ENCODE measurements at regions not wholly inside any gene's neighbourhood (a gene's known extent, or its start where the extent isn't known, plus 50 kb on each side); places are given as distances from the start of the nearest gene placed in this dataset.

GRCh38 chr7:140239653-140239935 lies 62.8 kb upstream of the KDM7A start:
- peak in 2 of 6 experiments; percentile 4 to 11 for DNase-seq

GRCh38 chr7:140238778-140239652 lies 62.2 kb upstream of the KDM7A start:
- no peak for DNase-seq

DNA sequence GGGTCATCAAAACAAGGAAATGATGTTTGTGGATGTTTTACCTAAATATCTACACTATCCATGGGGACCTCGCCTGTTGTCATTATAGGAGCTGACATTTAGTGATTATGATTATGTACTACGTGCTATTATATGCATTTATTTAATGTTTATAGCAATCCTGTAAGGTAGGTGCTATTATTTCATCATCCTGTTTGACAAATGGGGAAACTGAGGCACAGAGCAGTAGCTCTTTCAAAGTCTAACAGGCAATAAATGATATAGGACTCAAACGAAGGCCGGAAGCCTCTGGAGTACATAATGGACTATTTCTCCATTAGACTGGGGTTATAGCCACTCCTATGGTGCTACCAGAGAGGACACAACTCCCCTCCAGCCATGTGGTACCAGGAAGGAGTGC lies 60.6 kb upstream of the KDM7A start:
- no peak for DNase-seq

DNA sequence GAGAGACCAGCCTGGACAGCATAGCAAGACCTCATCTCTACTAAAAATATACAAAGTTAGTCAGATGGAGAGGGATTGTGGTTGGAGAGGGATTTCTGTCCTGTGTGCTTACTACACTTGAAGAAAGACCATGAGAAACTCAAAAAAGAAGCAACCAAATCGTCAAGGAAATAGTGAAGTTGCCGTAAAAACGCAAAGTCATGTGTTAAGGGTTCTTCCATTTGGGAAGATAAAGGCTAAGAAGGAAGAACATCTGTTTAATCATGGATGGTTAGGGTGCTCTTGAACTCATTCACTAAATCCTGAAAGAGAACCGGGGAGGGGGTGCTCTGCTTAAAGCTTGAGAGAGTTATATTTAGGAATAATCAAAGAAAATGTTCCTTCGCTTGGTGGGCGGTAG lies 59.8 kb upstream of the KDM7A start:
- DNase-seq: no peak

- DNase-seq: no peak
Observed at GRCh38 chr7:140235114-140235513, 58.3 kb upstream of the KDM7A start.

- no peak for DNase-seq
Observed at GRCh38 chr7:140232957-140233917, 56.5 kb upstream of the KDM7A start.

DNA sequence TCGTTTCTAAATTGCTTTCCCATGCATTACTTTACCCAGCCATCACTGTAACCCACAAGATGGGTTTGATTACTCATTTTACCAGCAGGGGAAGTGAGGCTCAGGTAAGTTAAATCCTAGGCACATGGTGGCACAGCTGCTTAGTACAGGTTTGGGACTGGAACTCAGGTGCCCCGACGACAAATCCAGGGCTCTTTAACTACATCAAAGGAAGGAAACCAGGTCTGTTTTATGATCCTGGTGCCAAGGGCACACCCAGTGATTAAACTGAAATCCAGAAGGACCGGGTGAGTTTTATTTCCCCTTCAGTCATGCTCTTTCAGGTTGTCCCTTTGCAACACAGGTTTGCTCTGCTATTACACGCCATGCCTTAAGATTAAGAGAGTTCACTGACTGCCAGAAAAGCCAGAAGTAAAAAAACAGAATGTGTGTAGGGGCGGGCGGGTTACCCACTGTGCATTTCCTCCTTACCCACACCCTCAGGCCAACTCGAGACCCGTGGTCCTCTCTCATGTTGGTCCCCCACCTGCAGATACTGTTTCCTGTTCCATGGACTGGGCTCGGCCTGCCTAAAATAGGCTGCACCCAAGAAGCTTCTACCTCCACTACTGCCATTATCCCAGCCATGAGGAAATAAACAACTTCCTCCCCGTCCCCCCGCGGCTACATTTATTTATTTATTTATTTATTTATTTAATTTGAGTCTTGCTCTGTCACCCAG lies 55.1 kb upstream of the KDM7A start:
- DNase-seq: peak in 3 of 6 experiments; percentile 43 to 71 (median 55)

DNA sequence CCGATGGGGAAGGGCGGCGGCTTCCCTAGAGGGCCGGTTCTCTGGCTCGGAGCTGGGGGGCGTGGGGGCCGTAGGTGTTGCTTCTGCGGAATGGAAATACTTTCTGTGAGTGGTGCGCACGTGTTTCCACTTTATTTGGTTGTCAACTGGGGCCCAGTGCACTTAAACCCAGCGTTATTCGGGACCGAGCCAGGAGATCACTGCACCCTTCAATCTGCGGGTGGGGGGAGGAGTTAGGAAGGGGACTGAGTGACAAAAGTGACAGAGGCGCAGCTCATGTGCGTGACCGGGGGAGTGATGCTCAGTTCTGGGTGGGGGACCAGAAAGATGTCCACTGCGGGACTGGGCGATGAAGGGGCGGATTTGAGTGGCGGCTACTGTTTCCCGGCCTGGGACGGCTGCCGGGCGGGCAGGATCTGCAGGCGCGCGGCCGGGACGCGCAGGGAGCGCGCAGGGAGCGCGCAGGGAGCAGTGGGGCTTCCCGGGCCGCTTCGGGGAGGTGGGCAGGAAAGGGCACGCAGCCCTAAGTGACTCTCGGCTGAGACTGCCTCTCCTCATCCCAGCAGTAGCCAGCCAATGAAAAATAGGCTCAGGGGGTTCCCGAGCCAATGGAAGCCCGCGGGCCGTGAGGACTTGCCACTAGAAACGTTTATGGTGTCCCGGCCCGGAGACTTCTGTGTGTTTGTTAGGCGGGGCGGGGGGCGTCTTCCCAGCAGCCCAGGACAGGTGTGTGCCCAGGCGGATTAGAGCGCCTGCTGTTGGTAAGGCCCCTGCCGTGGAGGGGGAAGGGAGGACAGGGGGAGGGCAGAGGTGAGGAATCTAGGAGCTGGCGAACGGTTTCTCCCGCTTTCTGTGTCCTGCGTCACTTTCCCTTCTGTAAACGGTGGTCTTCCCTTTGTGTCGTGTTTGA lies 54.3 kb upstream of the KDM7A start:
- peak in 5 of 6 experiments; percentile 43 to 87 (median 62) for DNase-seq

DNA sequence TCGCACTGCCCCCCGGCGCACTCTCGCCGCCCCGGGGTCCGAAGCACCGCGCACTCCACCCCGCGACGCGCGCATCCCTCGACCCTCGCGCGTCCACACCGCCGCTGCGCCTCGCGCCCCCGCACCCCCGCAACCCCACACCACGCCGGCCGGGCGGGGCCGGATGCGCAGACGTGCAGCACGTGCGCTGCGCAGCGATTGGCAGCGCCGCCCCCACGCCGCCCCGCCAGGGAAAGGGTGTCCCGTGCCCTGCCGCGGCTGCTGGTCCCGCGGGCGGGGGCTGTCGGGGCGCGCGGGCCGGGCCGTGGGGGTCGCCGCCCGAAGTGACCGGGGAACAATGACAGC lies 53.7 kb upstream of the KDM7A start:
- DNase-seq: peak; percentile 64 to 87 (median 71)

- peak; percentile 69 to 96 (median 83) for DNase-seq
Observed at GRCh38 chr7:140229591-140230515, 53.1 kb upstream of the KDM7A start.

DNA sequence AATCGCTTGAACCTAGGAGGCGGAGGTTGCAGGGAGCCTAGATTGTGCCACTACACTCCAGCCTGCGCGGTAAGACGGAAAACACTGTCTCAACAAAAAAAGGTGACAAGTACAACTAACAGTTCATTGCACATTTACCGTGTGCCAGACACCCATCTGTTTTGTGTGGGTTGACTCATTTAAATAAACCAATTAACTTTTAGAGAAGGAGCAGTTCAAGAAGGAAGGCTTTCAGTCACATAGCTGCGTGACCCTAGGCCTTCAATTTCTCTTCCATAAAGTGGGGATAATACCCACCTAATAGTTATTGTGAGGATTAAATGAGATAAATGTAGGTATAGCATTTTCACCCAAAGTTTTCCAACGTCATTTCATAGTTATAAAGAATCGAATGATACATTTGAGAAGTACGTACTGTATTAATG lies 52.3 kb upstream of the KDM7A start:
- peak in 3 of 6 experiments; percentile 11 to 66 (median 24) for DNase-seq

Measured in stimulated activated naive CD4-positive, alpha-beta T cell (primary cell).